Thyroid gland (tissue), 4 donors: ENCODE measurements at regions not wholly inside any gene's neighbourhood (a gene's known extent, or its start where the extent isn't known, plus 50 kb on each side); places are given as distances from the start of the nearest gene placed in this dataset.

Experiments
- CTCF ChIP-seq, 6 experiments: fragments of 200-600 bp in 3 of 6; fragments of 450-650 bp in 3 of 6; sonication (generic) in 3 of 6; IDR thresholded peaks; one replicate each; pipeline ENCODE4 v1.5.1; 2016 to 2019; ENCODE audit warnings: antibody characterized with exemption in 6 of 6, mild to moderate bottlenecking in 2 of 6, inconsistent platforms in 1 of 6, moderate library complexity in 1 of 6
- POLR2A ChIP-seq, 2 donors: fragments of 450-650 bp; IDR thresholded peaks; one replicate each; pipeline ENCODE4 v1.6.1; 2017; ENCODE audit warnings: antibody characterized with exemption in 2 of 2, mild to moderate bottlenecking in 2 of 2, moderate library complexity in 1 of 2

- TF ChIP-seq CTCF (IDR thresholded peaks at IDR 0.05) (no peak), POLR2A (IDR thresholded peaks at IDR 0.05) (no peak)
Measured at GRCh38 chr5:135657536-135658305, 78.9 kb upstream of the CXCL14 start.
